HG02943 (cell line): ENCODE measurements at regions not wholly inside any gene's neighbourhood (a gene's known extent, or its start where the extent isn't known, plus 50 kb on each side); places are given as distances from the start of the nearest gene placed in this dataset.
"Not testable (repeated sequence)": the region's sequence is repeated elsewhere in the genome, so short reads cannot be mapped to it uniquely, and the experiment has no call there.

ENCODE experiments used
- ATAC-seq: cut with Tn5 transposase; IDR thresholded peaks from one replicate; pipeline ENCODE4 v1.9.1; 2021; ENCODE audit warnings: mild to moderate bottlenecking, low read depth, moderate library complexity; ENCODE audit not compliant: unreplicated experiment

DNA sequence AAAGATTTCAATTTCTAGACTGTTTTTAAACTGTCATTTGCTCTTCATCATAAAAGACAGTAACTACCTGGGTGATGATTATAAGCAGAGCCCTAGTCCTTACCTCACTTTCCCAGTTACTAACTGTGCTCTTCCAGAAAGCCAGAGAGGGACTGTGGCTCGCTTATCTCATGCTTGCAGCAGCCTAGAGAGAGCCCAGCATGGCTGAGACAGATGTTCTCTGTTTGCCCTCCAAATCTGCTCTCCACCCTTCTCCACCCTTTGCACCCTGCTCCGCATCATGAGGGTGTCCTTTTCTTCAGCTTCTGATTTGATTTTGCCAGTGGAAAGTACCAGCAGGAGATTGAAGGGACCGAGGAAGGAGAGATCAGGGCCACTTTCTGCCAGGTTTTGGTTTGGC, 61.2 kb upstream of the SELENOP start:
- ATAC-seq, result no peak

DNA sequence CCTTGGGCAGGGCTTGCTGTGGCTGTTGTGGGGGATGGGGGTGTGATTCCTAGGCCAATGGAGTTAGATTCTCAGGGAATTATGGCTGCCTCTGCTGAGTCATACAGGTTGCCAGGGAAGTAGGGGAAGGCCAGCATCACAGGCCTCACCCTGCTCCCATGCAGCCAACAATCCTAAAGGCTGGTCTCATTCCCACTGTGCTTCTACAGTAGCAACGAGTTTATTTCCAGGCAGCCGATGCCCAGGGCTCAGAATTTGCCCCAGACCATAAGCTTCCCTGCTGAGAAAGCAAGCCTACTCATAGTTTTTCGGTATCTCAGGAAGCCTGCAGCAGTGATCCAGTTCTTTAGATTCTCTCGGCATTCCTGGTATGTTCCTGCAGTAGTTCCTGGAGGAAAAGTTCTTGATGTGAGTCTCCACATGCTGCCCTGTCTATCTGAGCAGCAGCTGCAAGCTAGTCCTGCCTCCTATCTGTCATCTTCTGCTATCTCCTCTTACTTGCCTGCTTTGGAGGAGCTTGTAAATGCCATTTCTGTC, 59.3 kb upstream of the SELENOP start:
- ATAC-seq, result no peak

DNA sequence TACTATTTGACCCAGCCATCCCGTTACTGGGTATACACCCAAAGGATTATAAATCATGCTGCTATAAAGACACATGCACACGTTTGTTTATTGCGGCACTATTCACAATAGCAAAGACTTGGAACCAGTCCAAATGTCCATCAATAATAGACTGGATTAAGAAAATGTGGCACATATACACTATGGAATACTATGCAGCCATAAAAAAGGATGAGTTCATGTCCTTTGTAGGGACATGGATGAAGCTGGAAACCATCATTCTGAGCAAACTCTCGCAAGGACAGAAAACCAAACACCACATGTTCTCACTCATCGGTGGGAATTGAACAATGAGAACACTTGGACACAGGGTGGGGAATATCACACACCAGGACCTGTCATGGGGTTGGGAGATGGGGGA, 56.7 kb upstream of the SELENOP start:
- ATAC-seq, result not testable (repeated sequence)

- not testable (repeated sequence) for ATAC-seq
Observed at GRCh38 chr5:42864749-42865148, 53.1 kb upstream of the SELENOP start.
